H1 (cell line): ENCODE measurements at regions not wholly inside any gene's neighbourhood (a gene's known extent, or its start where the extent isn't known, plus 50 kb on each side); places are given as distances from the start of the nearest gene placed in this dataset.

Experiments used
- CTCF ChIA-PET: fragments of 300-600 bp; sonication (Branson Sonifier 250); formaldehyde crosslinking; loops from one replicate; lab custom pipeline; 2021; ENCODE audit not compliant: partially characterized antibody; lab: Charles Lee
- POLR2A ChIA-PET: fragments of 300-600 bp; sonication (Branson Sonifier 250); formaldehyde crosslinking; loops from one replicate; lab custom pipeline; 2021; ENCODE audit warnings: inconsistent platforms; ENCODE audit not compliant: partially characterized antibody; lab: Charles Lee
- DNase-seq, 2 experiments: peaks; one replicate each; pipeline versions ENCODE4 v3.0.0 to v3.0.0-alpha.2; 2010 to 2022; ENCODE audit warnings: low spot score in 2 of 2, low read depth in 1 of 2, mixed read lengths in 1 of 2
- FAIRE-seq: peaks from 2 replicates; lab custom pipeline; 2011; peaks lifted over from hg19 to GRCh38; lab: Jason Lieb, UNC
- H2AFZ ChIP-seq: 2 replicates; pipeline ENCODE4 v1.8.1; 2012; ENCODE audit warnings: low read length, inconsistent platforms
- H2AK5ac ChIP-seq: 2 replicates; pipeline ENCODE4 v1.6.1; 2013; ENCODE audit warnings: low read depth, low read length
- H2BK120ac ChIP-seq: replicated peaks from 2 replicates; pipeline ENCODE3; 2013; ENCODE audit warnings: low read depth, low read length, inconsistent platforms
- H2BK12ac ChIP-seq: 2 replicates; pipeline ENCODE4 v1.6.1; 2013; ENCODE audit warnings: low read depth, low read length
- H2BK15ac ChIP-seq: 2 replicates; pipeline ENCODE4 v1.6.1; 2013; ENCODE audit warnings: low read length
- H2BK20ac ChIP-seq: 2 replicates; pipeline ENCODE4 v1.6.1; 2013; ENCODE audit warnings: low read length
- H2BK5ac ChIP-seq: 2 replicates; pipeline ENCODE4 v1.6.1; 2013; ENCODE audit warnings: low read depth, low read length
- H3K14ac ChIP-seq: 2 replicates; pipeline ENCODE4 v1.6.1; 2013; ENCODE audit warnings: inconsistent platforms; ENCODE audit not compliant: insufficient read length
- H3K18ac ChIP-seq: 2 replicates; pipeline ENCODE4 v1.6.1; 2013; ENCODE audit warnings: low read length; ENCODE audit errors: extremely low read depth
- H3K23ac ChIP-seq: 2 replicates; pipeline ENCODE4 v1.6.1; 2013; ENCODE audit warnings: inconsistent platforms; ENCODE audit not compliant: insufficient read length
- H3K23me2 ChIP-seq: 2 replicates; pipeline ENCODE4 v1.6.1; 2013; ENCODE audit warnings: low read depth, low read length
- H3K27ac ChIP-seq: 2 replicates; pipeline ENCODE4 v1.6.1; 2011; ENCODE audit warnings: low read depth, low read length, inconsistent platforms
- H3K27me3 ChIP-seq, 4 experiments: replicated peaks in 1 of 4; 1 replicate in 1 of 4; 2 replicates in 3 of 4; pipeline versions ENCODE4 v1.6.1 to v1.8.1; 2011 to 2013; ENCODE audit warnings: low read length in 3 of 4, mild to moderate bottlenecking in 3 of 4, inconsistent platforms in 2 of 4, mixed read lengths in 2 of 4, moderate library complexity in 1 of 4; ENCODE audit not compliant: control insufficient read depth in 3 of 4, insufficient read depth in 3 of 4; ENCODE audit errors: extremely low read depth in 1 of 4
- H3K36me3 ChIP-seq, 4 experiments: 2 replicates each; pipeline versions ENCODE4 v1.6.1 to v1.8.1; 2011 to 2013; ENCODE audit warnings: mild to moderate bottlenecking in 4 of 4, low read length in 3 of 4, moderate library complexity in 2 of 4, control low read depth in 1 of 4, inconsistent platforms in 1 of 4; ENCODE audit not compliant: insufficient read depth in 4 of 4, control insufficient read depth in 2 of 4
- H3K4ac ChIP-seq: replicated peaks from 2 replicates; pipeline ENCODE3; 2013; ENCODE audit warnings: low read length, low read depth, mixed read lengths, inconsistent platforms; ENCODE audit not compliant: insufficient read length
- H3K4me1 ChIP-seq, 4 experiments: replicated peaks in 1 of 4; 1 replicate in 1 of 4; 2 replicates in 3 of 4; pipeline versions ENCODE4 v1.6.1 to v1.8.1; 2011 to 2013; ENCODE audit warnings: low read length in 3 of 4, inconsistent platforms in 2 of 4, mixed read lengths in 1 of 4; ENCODE audit not compliant: insufficient read depth in 4 of 4, control insufficient read depth in 3 of 4
- H3K4me2 ChIP-seq, 2 experiments: 2 replicates each; pipeline versions ENCODE4 v1.6.1 to v1.8.1; 2011 to 2013; ENCODE audit warnings: low read depth in 2 of 2, low read length in 2 of 2, control low read depth in 1 of 2, inconsistent platforms in 1 of 2, mild to moderate bottlenecking in 1 of 2; ENCODE audit not compliant: insufficient read depth in 1 of 2
- H3K4me3 ChIP-seq, 4 experiments: fragments of 200-600, 300-600 bp in 1 of 4; sonication (generic), shearing (Covaris generic), sonication (Bioruptor Twin) in 1 of 4; 2 replicates each; pipeline versions ENCODE4 v1.5.1 to v1.8.1; 2011 to 2016; ENCODE audit warnings: low read length in 4 of 4, low read depth in 3 of 4, control low read depth in 2 of 4, inconsistent platforms in 2 of 4, mild to moderate bottlenecking in 2 of 4, mixed read lengths in 1 of 4, moderate library complexity in 1 of 4; ENCODE audit not compliant: insufficient read depth in 2 of 4; ENCODE audit errors: extremely low read depth in 1 of 4
- H3K56ac ChIP-seq: replicated peaks from 2 replicates; pipeline ENCODE3; 2013; ENCODE audit warnings: low read depth, mild to moderate bottlenecking, mixed read lengths, low read length, inconsistent platforms; ENCODE audit not compliant: insufficient read length
- H3K79me1 ChIP-seq: 2 replicates; pipeline ENCODE4 v1.6.1; 2013; ENCODE audit warnings: low read depth, low read length, control low read depth
- H3K79me2 ChIP-seq, 2 experiments: 2 replicates each; pipeline versions ENCODE4 v1.6.1 to v1.8.1; 2012 to 2013; ENCODE audit warnings: low read length in 2 of 2, mild to moderate bottlenecking in 2 of 2, inconsistent platforms in 1 of 2; ENCODE audit not compliant: insufficient read depth in 2 of 2, control insufficient read depth in 1 of 2
- H3K9ac ChIP-seq, 4 experiments: replicated peaks in 1 of 4; 1 replicate in 1 of 4; 2 replicates in 3 of 4; pipeline versions ENCODE4 v1.6.1 to v1.8.1; 2011 to 2013; ENCODE audit warnings: low read depth in 3 of 4, low read length in 3 of 4, control low read depth in 2 of 4, mild to moderate bottlenecking in 2 of 4, moderate library complexity in 2 of 4, inconsistent platforms in 1 of 4; ENCODE audit errors: extremely low read depth in 1 of 4
- H3K9me3 ChIP-seq, 2 experiments: 2 replicates each; pipeline versions ENCODE4 v1.6.1 to v1.8.1; 2012 to 2013; ENCODE audit warnings: mild to moderate bottlenecking in 2 of 2, moderate library complexity in 2 of 2, control low read depth in 1 of 2, inconsistent platforms in 1 of 2, low read depth in 1 of 2, low read length in 1 of 2, mixed read lengths in 1 of 2; ENCODE audit not compliant: insufficient read depth in 2 of 2
- H4K20me1 ChIP-seq, 2 experiments: replicated peaks in 1 of 2; 2 replicates each; pipeline versions ENCODE3 to v1.8.1; 2011 to 2013; ENCODE audit warnings: inconsistent platforms in 2 of 2, low read length in 2 of 2, mild to moderate bottlenecking in 1 of 2; ENCODE audit not compliant: insufficient read depth in 2 of 2, control insufficient read depth in 1 of 2
- H4K5ac ChIP-seq: 2 replicates; pipeline ENCODE4 v1.6.1; 2013; ENCODE audit warnings: low read length, low read depth, mixed read lengths, inconsistent platforms; ENCODE audit not compliant: insufficient read length
- H4K8ac ChIP-seq: 2 replicates; pipeline ENCODE4 v1.8.0; 2013; ENCODE audit warnings: mild to moderate bottlenecking, moderate library complexity, low read length, inconsistent platforms; ENCODE audit not compliant: insufficient read depth; ENCODE audit errors: extremely low read depth
- H4K91ac ChIP-seq: replicated peaks from 2 replicates; pipeline ENCODE3; 2013; ENCODE audit warnings: low read length, mixed read lengths, inconsistent platforms; ENCODE audit not compliant: insufficient read length
- HDAC2 ChIP-seq, 2 experiments: fragments of 300-600 bp in 1 of 2; sonication (generic) in 1 of 2; IDR thresholded peaks; 2 replicates each; pipeline ENCODE4 v1.6.1; 2011 to 2012; ENCODE audit warnings: low read depth in 2 of 2, low read length in 2 of 2, mild to moderate bottlenecking in 2 of 2, moderate library complexity in 2 of 2, borderline replicate concordance in 1 of 2, inconsistent platforms in 1 of 2
- JUN ChIP-seq: IDR thresholded peaks from 2 replicates; pipeline ENCODE4 v1.6.1; 2011; ENCODE audit warnings: low read depth, mild to moderate bottlenecking, improper control_type of control experiment, low read length
- KDM4A ChIP-seq: IDR thresholded peaks from one replicate; pipeline ENCODE4 v1.7.1; 2012; ENCODE audit warnings: low read depth, mild to moderate bottlenecking, moderate library complexity, low read length, inconsistent platforms; ENCODE audit not compliant: severe bottlenecking
- PHF8 ChIP-seq: fragments of 200-600 bp; sonication (generic); conservative IDR thresholded peaks from 2 replicates; pipeline ENCODE4 v1.7.1; 2012; ENCODE audit warnings: low read depth, mild to moderate bottlenecking, inconsistent platforms, low read length, moderate library complexity
- TF ChIP-seq, protein P1 (sequence below): IDR thresholded peaks from 2 replicates; pipeline ENCODE4 v1.6.1; 2011; ENCODE audit warnings: low read depth, mild to moderate bottlenecking, low read length; ENCODE audit not compliant: insufficient read depth
- TF ChIP-seq, protein P2 (sequence below): IDR thresholded peaks from 2 replicates; pipeline ENCODE4 v1.6.1; 2011; ENCODE audit warnings: low read length, improper control_type of control experiment

DNA sequence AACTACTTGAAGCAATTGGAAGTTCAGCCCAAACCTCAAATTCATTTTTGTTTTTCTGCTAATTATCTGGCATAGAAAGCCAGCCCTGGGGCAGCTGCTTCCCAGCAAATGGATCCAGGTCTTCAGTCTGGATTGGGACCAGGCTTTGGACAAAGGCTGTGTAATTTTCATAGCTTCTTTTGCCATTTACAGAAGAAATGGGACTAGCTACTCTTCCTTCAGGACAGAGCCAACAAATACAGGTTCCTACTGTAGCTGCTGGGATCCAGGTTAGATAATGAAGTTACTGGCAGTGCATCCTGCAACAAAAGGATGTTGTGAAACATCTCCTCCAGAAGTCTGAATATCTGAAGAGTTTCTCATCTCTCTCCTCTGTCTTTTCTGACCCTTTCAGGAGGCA is 171.5 kb upstream of the CAMK1G start:
- Histone ChIP-seq H4K91ac (no peak overlapping the region), H3K36me3 (no peaks in the 10 kb centered on the region), H3K23me2 (peaks cover 2% of the 10 kb centered on the region; the same call in 1 of the 2 replicates), H3K79me1 (no peaks in the 10 kb centered on the region), H2AFZ (no peak overlapping the region), H3K9ac (no peak overlapping the region), H3K79me2 (no peaks in the 10 kb centered on the region), H3K23ac (no peak overlapping the region), H2BK20ac (no peak overlapping the region), H4K5ac (no peak overlapping the region), H3K4me1 (peaks cover 4 to 9% (median 8%) of the 10 kb centered on the region in 4 experiments; a peak in 4 of 7 replicates), H3K4me3 (no peak overlapping the region), H3K27me3 (peaks cover 0 to 24% (median 13%) of the 10 kb centered on the region in 4 experiments; a peak in 4 of 7 replicates), H2AK5ac (no peak overlapping the region), H4K8ac (no peak overlapping the region), H3K56ac (no peak overlapping the region), H3K9me3 (no peaks in the 10 kb centered on the region), H3K18ac (no peak overlapping the region)
- ChIA-PET POLR2A (interaction anchor here (1.8 kb wide), 1 partner anchor 16 kb away, joined by 4 read pairs; no protein-coding TSS in a partner anchor), CTCF (interaction anchor here (1.2 to 1.7 kb wide), 5 partner anchors 15 to 202 kb away, joined by 3 to 4 read pairs (median 3); no protein-coding TSS in a partner anchor)
- FAIRE-seq (no peak), DNase-seq (no peak)
- TF ChIP-seq, protein P1, sequence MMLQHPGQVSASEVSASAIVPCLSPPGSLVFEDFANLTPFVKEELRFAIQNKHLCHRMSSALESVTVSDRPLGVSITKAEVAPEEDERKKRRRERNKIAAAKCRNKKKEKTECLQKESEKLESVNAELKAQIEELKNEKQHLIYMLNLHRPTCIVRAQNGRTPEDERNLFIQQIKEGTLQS = no peak
- TF ChIP-seq HDAC2 (IDR thresholded peaks at IDR 0.05; ENCODE audit: borderline replicate concordance in 1 of 2, low read depth in 2 of 2, low read length in 2 of 2) (no peak), PHF8 (no peak), KDM4A (no peak), JUN (no peak)
- TF ChIP-seq, protein P2, sequence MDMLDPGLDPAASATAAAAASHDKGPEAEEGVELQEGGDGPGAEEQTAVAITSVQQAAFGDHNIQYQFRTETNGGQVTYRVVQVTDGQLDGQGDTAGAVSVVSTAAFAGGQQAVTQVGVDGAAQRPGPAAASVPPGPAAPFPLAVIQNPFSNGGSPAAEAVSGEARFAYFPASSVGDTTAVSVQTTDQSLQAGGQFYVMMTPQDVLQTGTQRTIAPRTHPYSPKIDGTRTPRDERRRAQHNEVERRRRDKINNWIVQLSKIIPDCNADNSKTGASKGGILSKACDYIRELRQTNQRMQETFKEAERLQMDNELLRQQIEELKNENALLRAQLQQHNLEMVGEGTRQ = no peak
- TF ChIP-seq, all 59 proteins: peak for 0
- H3K4me2 ChIP-seq = no peak overlapping the region
- no peak overlapping the region for H2BK12ac ChIP-seq
- no peak overlapping the region for H2BK5ac ChIP-seq
- H3K4ac ChIP-seq = no peak overlapping the region
- H3K14ac ChIP-seq = no peak overlapping the region
- H4K20me1 ChIP-seq = no peaks in the 10 kb centered on the region
- H3K27ac ChIP-seq = no peak overlapping the region
- no peak overlapping the region for H2BK120ac ChIP-seq
- no peak overlapping the region for H2BK15ac ChIP-seq
